ENCODE measurements at regions not wholly inside any gene's neighbourhood (a gene's known extent, or its start where the extent isn't known, plus 50 kb on each side); places are given as distances from the start of the nearest gene placed in this dataset.
"Not testable (repeated sequence)": the region's sequence is repeated elsewhere in the genome, so short reads cannot be mapped to it uniquely, and the experiment has no call there.

DNA sequence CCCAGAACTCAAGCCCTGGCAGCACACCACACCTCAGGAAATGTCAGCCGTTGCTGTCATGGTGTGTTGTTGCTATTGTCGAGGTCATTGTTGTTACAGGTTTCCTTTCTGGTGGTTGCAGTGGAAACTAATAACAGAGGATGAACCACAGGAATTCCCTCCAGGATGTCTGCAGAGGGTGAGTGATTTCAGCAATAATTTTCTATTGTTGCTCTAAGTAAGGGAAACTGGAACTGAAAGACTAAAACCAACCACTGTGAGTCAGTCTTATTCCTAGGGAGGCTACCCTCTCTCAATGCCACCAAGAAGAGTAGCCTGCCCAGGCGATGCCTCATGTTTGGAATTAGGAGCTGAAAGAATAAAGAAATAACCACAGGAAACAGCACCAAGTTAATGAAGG is 102.6 kb downstream of the TRIM69 start:
- H3K36me3 ChIP-seq (ENCODE audit: insufficient read depth, low read length); DNase-seq; H3K27ac Mint-ChIP-seq; POLR2A ChIA-PET (ENCODE audit: partially characterized antibody); H3K27me3 ChIP-seq (ENCODE audit: insufficient read depth, low read length); H3K27me3 Mint-ChIP-seq; H3K4me3 ChIP-seq (ENCODE audit: low read length in 2 of 2); H3K4me3 Mint-ChIP-seq; intact Hi-C loops (cut with micrococcal nuclease); CTCF ChIA-PET (ENCODE audit: partially characterized antibody); H3K4me1 ChIP-seq (ENCODE audit: insufficient read depth, low read length); H3K9me3 ChIP-seq (ENCODE audit: control insufficient read depth in 1 of 2, low read length in 2 of 2); H3K4me1 Mint-ChIP-seq; H3K27ac ChIP-seq (ENCODE audit: low read depth, low read length); H3K9me3 Mint-ChIP-seq; H3K36me3 Mint-ChIP-seq: not testable (repeated sequence)

DNA sequence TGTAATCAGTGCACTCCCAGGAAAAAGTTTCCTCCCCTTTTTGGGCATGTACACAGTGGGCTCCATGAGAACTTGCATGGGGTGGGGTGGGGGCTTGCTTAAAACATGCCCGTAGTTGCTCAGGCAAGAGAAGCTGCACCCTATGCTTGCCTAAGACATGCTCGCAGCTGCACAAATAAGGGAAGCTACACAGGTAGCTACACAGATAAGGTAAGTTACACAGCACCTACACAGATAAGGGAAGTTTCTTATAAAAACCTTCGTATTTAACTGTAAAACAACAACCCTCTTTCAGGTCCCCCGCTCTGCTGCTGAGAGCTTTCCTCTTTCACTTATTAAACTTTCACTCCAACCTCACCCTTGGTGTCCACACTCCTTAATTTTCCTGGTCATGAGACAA is 105.4 kb downstream of the TRIM69 start:
- H3K4me1 ChIP-seq (ENCODE audit: insufficient read depth, low read length); H3K4me3 ChIP-seq (ENCODE audit: low read length in 2 of 2); CTCF ChIA-PET (ENCODE audit: partially characterized antibody); DNase-seq; H3K27me3 Mint-ChIP-seq; H3K9me3 Mint-ChIP-seq; H3K27me3 ChIP-seq (ENCODE audit: insufficient read depth, low read length); H3K27ac ChIP-seq (ENCODE audit: low read depth, low read length); POLR2A ChIA-PET (ENCODE audit: partially characterized antibody); H3K4me3 Mint-ChIP-seq; H3K9me3 ChIP-seq (ENCODE audit: control insufficient read depth in 1 of 2, low read length in 2 of 2); intact Hi-C loops (cut with micrococcal nuclease); H3K27ac Mint-ChIP-seq; H3K36me3 ChIP-seq (ENCODE audit: insufficient read depth, low read length); H3K4me1 Mint-ChIP-seq; H3K36me3 Mint-ChIP-seq: not testable (repeated sequence)

GRCh38 chr15:44842883-44843282 is 106.6 kb downstream of the TRIM69 start:
- POLR2A ChIA-PET (ENCODE audit: partially characterized antibody); H3K27me3 Mint-ChIP-seq; H3K27ac Mint-ChIP-seq; H3K4me3 Mint-ChIP-seq; DNase-seq; H3K9me3 ChIP-seq (ENCODE audit: control insufficient read depth in 1 of 2, low read length in 2 of 2); H3K36me3 ChIP-seq (ENCODE audit: insufficient read depth, low read length); CTCF ChIA-PET (ENCODE audit: partially characterized antibody); H3K36me3 Mint-ChIP-seq; H3K9me3 Mint-ChIP-seq; H3K4me3 ChIP-seq (ENCODE audit: low read length in 2 of 2); H3K4me1 Mint-ChIP-seq; H3K4me1 ChIP-seq (ENCODE audit: insufficient read depth, low read length); intact Hi-C loops (cut with micrococcal nuclease); H3K27ac ChIP-seq (ENCODE audit: low read depth, low read length); H3K27me3 ChIP-seq (ENCODE audit: insufficient read depth, low read length): not testable (repeated sequence)

GRCh38 chr15:44844936-44845335 is 108.6 kb downstream of the TRIM69 start:
- H3K27me3 Mint-ChIP-seq; H3K9me3 Mint-ChIP-seq; H3K36me3 Mint-ChIP-seq; POLR2A ChIA-PET (ENCODE audit: partially characterized antibody); H3K9me3 ChIP-seq (ENCODE audit: control insufficient read depth in 1 of 2, low read length in 2 of 2); CTCF ChIA-PET (ENCODE audit: partially characterized antibody); H3K4me3 ChIP-seq (ENCODE audit: low read length in 2 of 2); H3K4me1 ChIP-seq (ENCODE audit: insufficient read depth, low read length); H3K4me1 Mint-ChIP-seq; H3K27ac Mint-ChIP-seq; H3K36me3 ChIP-seq (ENCODE audit: insufficient read depth, low read length); H3K27me3 ChIP-seq (ENCODE audit: insufficient read depth, low read length); intact Hi-C loops (cut with micrococcal nuclease); H3K27ac ChIP-seq (ENCODE audit: low read depth, low read length); H3K4me3 Mint-ChIP-seq; DNase-seq: not testable (repeated sequence)

DNA sequence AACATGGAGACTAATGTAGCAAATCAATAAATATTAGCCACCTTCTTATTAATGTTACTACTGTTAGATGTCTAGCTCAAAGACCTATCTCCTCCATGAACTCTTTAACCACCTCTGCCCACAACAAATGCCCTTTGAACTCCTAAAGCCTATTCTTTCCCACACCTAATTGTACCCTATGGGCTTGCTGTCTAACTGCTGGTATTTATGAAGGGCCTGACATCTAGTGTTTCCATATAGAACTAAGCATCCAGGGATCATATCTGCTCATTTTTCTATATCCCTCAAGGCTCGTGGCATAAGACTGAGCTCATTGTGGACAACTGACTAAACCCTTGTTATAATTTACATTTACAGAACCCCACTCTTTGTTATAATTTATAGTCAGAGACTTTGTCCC is 109.8 kb downstream of the TRIM69 start:
- CTCF ChIA-PET (ENCODE audit: partially characterized antibody); H3K27me3 Mint-ChIP-seq; H3K27ac Mint-ChIP-seq; H3K4me3 ChIP-seq (ENCODE audit: low read length in 2 of 2); H3K4me1 Mint-ChIP-seq; H3K36me3 Mint-ChIP-seq; H3K27me3 ChIP-seq (ENCODE audit: insufficient read depth, low read length); H3K9me3 Mint-ChIP-seq; POLR2A ChIA-PET (ENCODE audit: partially characterized antibody); H3K9me3 ChIP-seq (ENCODE audit: control insufficient read depth in 1 of 2, low read length in 2 of 2); H3K4me3 Mint-ChIP-seq; H3K4me1 ChIP-seq (ENCODE audit: insufficient read depth, low read length); H3K36me3 ChIP-seq (ENCODE audit: insufficient read depth, low read length); DNase-seq; intact Hi-C loops (cut with micrococcal nuclease); H3K27ac ChIP-seq (ENCODE audit: low read depth, low read length): not testable (repeated sequence)

DNA sequence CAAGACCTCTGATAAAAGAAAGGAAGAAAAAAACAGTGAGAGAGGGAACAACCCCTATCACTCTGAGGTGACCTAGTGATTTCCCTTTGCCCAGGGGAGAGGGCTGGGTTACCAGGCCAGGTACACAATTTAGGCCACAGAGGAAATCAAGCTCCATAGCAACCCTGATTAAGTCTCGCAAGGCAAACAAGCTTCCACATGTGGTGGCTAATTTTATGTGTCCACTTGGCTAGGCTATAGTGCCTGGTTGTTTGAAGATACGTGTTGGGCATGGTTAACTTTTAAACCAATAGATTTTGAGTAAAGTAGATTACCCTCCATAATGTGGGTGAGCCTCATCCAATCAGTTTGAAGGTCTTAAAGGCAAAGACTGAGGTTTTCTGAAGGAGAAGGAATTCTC is 108.9 kb upstream of the TERB2 start:
- H3K27ac ChIP-seq (ENCODE audit: low read depth, low read length); POLR2A ChIA-PET (ENCODE audit: partially characterized antibody); CTCF ChIA-PET (ENCODE audit: partially characterized antibody): not testable (repeated sequence)

GRCh38 chr15:44848859-44849258 is 107.6 kb upstream of the TERB2 start:
- CTCF ChIA-PET (ENCODE audit: partially characterized antibody); H3K4me3 Mint-ChIP-seq; H3K4me1 ChIP-seq (ENCODE audit: insufficient read depth, low read length); H3K36me3 Mint-ChIP-seq; H3K27me3 ChIP-seq (ENCODE audit: insufficient read depth, low read length); H3K27ac Mint-ChIP-seq; H3K36me3 ChIP-seq (ENCODE audit: insufficient read depth, low read length); H3K9me3 Mint-ChIP-seq; H3K27ac ChIP-seq (ENCODE audit: low read depth, low read length); DNase-seq; H3K9me3 ChIP-seq (ENCODE audit: control insufficient read depth in 1 of 2, low read length in 2 of 2); POLR2A ChIA-PET (ENCODE audit: partially characterized antibody); H3K4me3 ChIP-seq (ENCODE audit: low read length in 2 of 2); intact Hi-C loops (cut with micrococcal nuclease); H3K27me3 Mint-ChIP-seq; H3K4me1 Mint-ChIP-seq: not testable (repeated sequence)

More for the DNA sequence above, 108.9 kb upstream of the TERB2 start:
- H3K36me3 ChIP-seq (ENCODE audit: insufficient read depth, low read length); H3K9me3 Mint-ChIP-seq; DNase-seq; H3K4me3 Mint-ChIP-seq; H3K27ac Mint-ChIP-seq; H3K4me3 ChIP-seq (ENCODE audit: low read length in 2 of 2); H3K27me3 ChIP-seq (ENCODE audit: insufficient read depth, low read length); H3K9me3 ChIP-seq (ENCODE audit: control insufficient read depth in 1 of 2, low read length in 2 of 2); H3K4me1 Mint-ChIP-seq; H3K36me3 Mint-ChIP-seq; intact Hi-C loops (cut with micrococcal nuclease); H3K4me1 ChIP-seq (ENCODE audit: insufficient read depth, low read length); H3K27me3 Mint-ChIP-seq: not testable (repeated sequence)

- CTCF ChIA-PET (ENCODE audit: partially characterized antibody); H3K36me3 Mint-ChIP-seq; H3K4me3 Mint-ChIP-seq; H3K27ac ChIP-seq (ENCODE audit: low read depth, low read length); H3K27me3 Mint-ChIP-seq; H3K36me3 ChIP-seq (ENCODE audit: insufficient read depth, low read length); DNase-seq; H3K27me3 ChIP-seq (ENCODE audit: insufficient read depth, low read length); H3K4me1 ChIP-seq (ENCODE audit: insufficient read depth, low read length); POLR2A ChIA-PET (ENCODE audit: partially characterized antibody); H3K4me3 ChIP-seq (ENCODE audit: low read length in 2 of 2); H3K27ac Mint-ChIP-seq; H3K9me3 Mint-ChIP-seq; H3K9me3 ChIP-seq (ENCODE audit: control insufficient read depth in 1 of 2, low read length in 2 of 2): not testable (repeated sequence)
- intact Hi-C loops (cut with micrococcal nuclease) = loop anchor here (5.0 kb wide), 1 partner anchor 258 kb away; no protein-coding TSS in a partner anchor
- peaks cover 3 to 12% (median 5%) of the 10 kb centered on the region in 4 donors for H3K4me1 Mint-ChIP-seq
Observed at GRCh38 chr15:44849701-44850403, 106.6 kb upstream of the TERB2 start.
